Caco-2 (cell line): ENCODE measurements at regions not wholly inside any gene's neighbourhood (a gene's known extent, or its start where the extent isn't known, plus 50 kb on each side); places are given as distances from the start of the nearest gene placed in this dataset.

Experiments
- BruUV-seq: library from RNA; stranded (reverse); fragments of 400-500 nt; replicated peaks from 2 replicates; lab custom pipeline; 2021; lab: Mats Ljungman, UMichigan
- CTCF ChIA-PET: fragments of 300-600 bp; sonication (Branson Sonifier 250); formaldehyde crosslinking; loops from one replicate; lab custom pipeline; 2022; ENCODE audit warnings: antibody characterized with exemption; lab: Charles Lee
- POLR2A ChIA-PET: fragments of 300-600 bp; sonication (Branson Sonifier 250); formaldehyde crosslinking; loops from one replicate; lab custom pipeline; 2022; ENCODE audit warnings: antibody characterized with exemption; lab: Charles Lee
- DNase-seq, 2 experiments: peaks; one replicate each; pipeline versions ENCODE4 v3.0.0 to v3.0.0-alpha.2; 2020 to 2022
- H3K27me3 ChIP-seq: replicated peaks from 2 replicates; pipeline ENCODE4 v1.6.0; 2011; ENCODE audit warnings: low read length; ENCODE audit not compliant: control insufficient read depth, insufficient read depth
- H3K36me3 ChIP-seq: 2 replicates; pipeline ENCODE4 v1.5.1; 2011; ENCODE audit warnings: low read length; ENCODE audit not compliant: control insufficient read depth, insufficient read depth
- H3K4me1 ChIP-seq: fragments of 250-450 bp; sonication (Bioruptor Pico); 2 replicates; pipeline ENCODE4 v1.5.1; 2020; ENCODE audit warnings: mild to moderate bottlenecking
- H3K4me3 ChIP-seq: 2 replicates; pipeline ENCODE4 v1.5.1; 2011; ENCODE audit warnings: low read depth, mild to moderate bottlenecking, control low read depth, low read length
- H3K9me3 ChIP-seq: fragments of 250-450 bp; sonication (Bioruptor Pico); 2 replicates; pipeline ENCODE4 v1.5.1; 2020; ENCODE audit warnings: mild to moderate bottlenecking, moderate library complexity
- H3K27ac Mint-ChIP-seq: one replicate; pipeline ENCODE4 v1.8.0; 2022; ENCODE audit warnings: mixed read lengths; ENCODE audit not compliant: unreplicated experiment
- H3K27me3 Mint-ChIP-seq: one replicate; pipeline ENCODE4 v1.8.0; 2022; ENCODE audit warnings: mixed read lengths; ENCODE audit not compliant: insufficient read depth, unreplicated experiment
- H3K36me3 Mint-ChIP-seq: one replicate; pipeline ENCODE4 v1.8.0; 2022; ENCODE audit warnings: mild to moderate bottlenecking, mixed read lengths; ENCODE audit not compliant: insufficient read depth, unreplicated experiment
- H3K4me1 Mint-ChIP-seq: one replicate; pipeline ENCODE4 v1.8.0; 2022; ENCODE audit warnings: low read depth, mixed read lengths; ENCODE audit not compliant: unreplicated experiment
- H3K4me3 Mint-ChIP-seq: one replicate; pipeline ENCODE4 v1.8.0; 2022; ENCODE audit warnings: mild to moderate bottlenecking, moderate library complexity, mixed read lengths; ENCODE audit not compliant: unreplicated experiment
- H3K9me3 Mint-ChIP-seq: one replicate; pipeline ENCODE4 v1.8.0; 2022; ENCODE audit warnings: mixed read lengths; ENCODE audit not compliant: unreplicated experiment
- intact Hi-C: fragments of 100-400 bp; cut with micrococcal nuclease; formaldehyde crosslinking; loops from one replicate; pipeline ENCODE4 v1.10.0; 2022; ENCODE audit not compliant: unreplicated experiment
- TF ChIP-seq, protein P1 (sequence below), 2 experiments: fragments of 200-600 bp in 1 of 2; IDR thresholded peaks; 1 replicate in 1 of 2; 2 replicates in 1 of 2; pipeline versions ENCODE4 v1.5.1 to v1.8.0; 2011 to 2022; ENCODE audit warnings: antibody characterized with exemption in 1 of 2, control low read depth in 1 of 2, inconsistent platforms in 1 of 2, low read depth in 1 of 2, low read length in 1 of 2, mild to moderate bottlenecking in 1 of 2, moderate library complexity in 1 of 2; ENCODE audit not compliant: insufficient read depth in 1 of 2, severe bottlenecking in 1 of 2, unreplicated experiment in 1 of 2

DNA sequence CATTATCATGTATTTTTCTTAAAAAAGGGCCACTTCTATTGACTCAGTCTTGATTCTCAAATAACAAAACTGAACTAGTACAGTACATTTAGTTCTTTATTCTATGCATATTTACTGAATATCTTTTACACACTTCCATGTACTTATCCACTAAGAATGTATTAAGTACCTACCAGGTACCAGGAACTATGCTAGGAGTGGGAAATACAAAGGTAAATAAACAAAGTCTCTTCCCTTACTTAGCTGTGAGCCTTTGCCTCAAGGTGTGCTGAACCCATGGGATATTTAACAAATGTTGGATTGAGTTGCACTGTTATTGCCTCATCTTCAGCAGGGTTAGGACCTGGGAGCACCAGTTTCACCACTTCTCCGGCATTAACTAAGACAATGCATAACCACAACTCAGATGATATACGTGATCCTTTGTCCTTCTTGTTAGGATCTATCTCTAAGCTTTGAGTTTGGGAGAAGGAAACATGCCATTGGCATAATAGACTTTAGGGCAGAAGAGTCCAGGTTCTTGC, 533.9 kb downstream of the TFAP2B start:
- TF ChIP-seq, protein P1, sequence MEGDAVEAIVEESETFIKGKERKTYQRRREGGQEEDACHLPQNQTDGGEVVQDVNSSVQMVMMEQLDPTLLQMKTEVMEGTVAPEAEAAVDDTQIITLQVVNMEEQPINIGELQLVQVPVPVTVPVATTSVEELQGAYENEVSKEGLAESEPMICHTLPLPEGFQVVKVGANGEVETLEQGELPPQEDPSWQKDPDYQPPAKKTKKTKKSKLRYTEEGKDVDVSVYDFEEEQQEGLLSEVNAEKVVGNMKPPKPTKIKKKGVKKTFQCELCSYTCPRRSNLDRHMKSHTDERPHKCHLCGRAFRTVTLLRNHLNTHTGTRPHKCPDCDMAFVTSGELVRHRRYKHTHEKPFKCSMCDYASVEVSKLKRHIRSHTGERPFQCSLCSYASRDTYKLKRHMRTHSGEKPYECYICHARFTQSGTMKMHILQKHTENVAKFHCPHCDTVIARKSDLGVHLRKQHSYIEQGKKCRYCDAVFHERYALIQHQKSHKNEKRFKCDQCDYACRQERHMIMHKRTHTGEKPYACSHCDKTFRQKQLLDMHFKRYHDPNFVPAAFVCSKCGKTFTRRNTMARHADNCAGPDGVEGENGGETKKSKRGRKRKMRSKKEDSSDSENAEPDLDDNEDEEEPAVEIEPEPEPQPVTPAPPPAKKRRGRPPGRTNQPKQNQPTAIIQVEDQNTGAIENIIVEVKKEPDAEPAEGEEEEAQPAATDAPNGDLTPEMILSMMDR (IDR thresholded peaks at IDR 0.05; ENCODE audit: insufficient read depth in 1 of 2, low read depth in 1 of 2, low read length in 1 of 2, severe bottlenecking in 1 of 2, unreplicated experiment in 1 of 2), result no peak
- intact Hi-C loops, result no loop called here
- no peaks in the 10 kb centered on the region for H3K36me3 ChIP-seq
- Mint-ChIP-seq H3K27ac (no peak overlapping the region), H3K27me3 (peaks cover 6% of the 10 kb centered on the region), H3K4me3 (no peak overlapping the region), H3K4me1 (no peaks in the 10 kb centered on the region), H3K36me3 (no peaks in the 10 kb centered on the region), H3K9me3 (no peaks in the 10 kb centered on the region)
- H3K4me1 ChIP-seq, result no peaks in the 10 kb centered on the region
- ChIA-PET POLR2A (no interaction called here), CTCF (no interaction called here)
- H3K4me3 ChIP-seq, result no peak overlapping the region
- no peaks in the 10 kb centered on the region for H3K9me3 ChIP-seq
- BruUV-seq, result no TSS peak
- no peaks in the 10 kb centered on the region for H3K27me3 ChIP-seq
- DNase-seq, result no peak

DNA sequence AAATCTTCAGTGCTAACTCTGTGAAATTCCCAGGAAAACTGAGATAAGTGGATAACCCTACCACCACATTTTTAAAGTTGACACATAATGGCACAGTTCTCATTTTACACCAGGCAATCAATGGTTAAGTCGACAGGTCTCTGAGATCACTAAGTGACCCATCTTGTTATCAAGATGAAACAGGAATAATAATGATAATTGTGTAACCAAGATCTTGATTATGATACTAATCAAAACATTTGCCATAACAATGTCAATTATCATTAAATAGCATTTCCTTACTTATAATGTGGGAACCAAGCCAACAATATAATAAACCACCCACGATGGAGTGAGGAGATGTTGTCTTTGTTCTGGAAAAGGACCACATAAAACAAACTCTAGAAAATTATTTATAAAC, 541.6 kb downstream of the TFAP2B start:
- TF ChIP-seq, protein P1 (IDR thresholded peaks at IDR 0.05; ENCODE audit: insufficient read depth in 1 of 2, low read depth in 1 of 2, low read length in 1 of 2, severe bottlenecking in 1 of 2, unreplicated experiment in 1 of 2), result no peak

DNA sequence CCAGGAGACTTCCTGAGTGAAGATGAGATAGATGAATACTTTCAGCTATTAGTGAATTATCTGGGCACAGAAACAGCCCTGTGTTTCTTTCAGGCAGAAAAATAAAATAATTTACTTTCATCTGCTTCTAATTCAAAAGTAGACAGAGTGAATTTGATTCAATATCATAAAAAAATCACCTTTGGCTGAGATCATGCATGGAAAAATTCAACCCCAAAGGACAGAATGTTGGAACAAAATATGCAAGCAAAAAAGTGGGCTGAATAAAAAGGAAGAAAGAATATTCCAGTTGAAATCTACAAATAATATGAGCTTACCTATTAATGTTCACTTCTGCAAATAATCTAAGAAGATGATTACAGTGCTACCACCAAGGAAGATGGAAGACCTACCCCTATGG, 546.9 kb downstream of the TFAP2B start:
- TF ChIP-seq, protein P1 (IDR thresholded peaks at IDR 0.05; ENCODE audit: insufficient read depth in 1 of 2, low read depth in 1 of 2, low read length in 1 of 2, severe bottlenecking in 1 of 2, unreplicated experiment in 1 of 2), result no peak
- H3K36me3 ChIP-seq, result no peaks in the 10 kb centered on the region
- Mint-ChIP-seq H3K27me3 (peaks cover 6% of the 10 kb centered on the region), H3K27ac (no peak overlapping the region), H3K9me3 (no peaks in the 10 kb centered on the region), H3K4me3 (no peak overlapping the region), H3K36me3 (peaks cover 5% of the 10 kb centered on the region), H3K4me1 (no peaks in the 10 kb centered on the region)
- ChIA-PET CTCF (no interaction called here), POLR2A (no interaction called here)
- intact Hi-C loops, result no loop called here
- no peaks in the 10 kb centered on the region for H3K9me3 ChIP-seq
- no TSS peak for BruUV-seq
- H3K4me3 ChIP-seq, result no peak overlapping the region
- no peaks in the 10 kb centered on the region for H3K27me3 ChIP-seq
- no peaks in the 10 kb centered on the region for H3K4me1 ChIP-seq
- no peak for DNase-seq

More for the DNA sequence above, 541.6 kb downstream of the TFAP2B start:
- Mint-ChIP-seq H3K9me3 (no peaks in the 10 kb centered on the region), H3K4me1 (no peaks in the 10 kb centered on the region), H3K27me3 (peaks cover 7% of the 10 kb centered on the region), H3K36me3 (no peaks in the 10 kb centered on the region), H3K4me3 (no peak overlapping the region), H3K27ac (no peak overlapping the region)
- H3K36me3 ChIP-seq, result no peaks in the 10 kb centered on the region
- no peaks in the 10 kb centered on the region for H3K27me3 ChIP-seq
- H3K4me1 ChIP-seq, result no peaks in the 10 kb centered on the region
- intact Hi-C loops, result no loop called here
- no peak overlapping the region for H3K4me3 ChIP-seq
- ChIA-PET CTCF (no interaction called here), POLR2A (no interaction called here)
- DNase-seq, result no peak
- H3K9me3 ChIP-seq, result no peaks in the 10 kb centered on the region
- no TSS peak for BruUV-seq
